HG03571 (cell line): ENCODE measurements at regions not wholly inside any gene's neighbourhood (a gene's known extent, or its start where the extent isn't known, plus 50 kb on each side); places are given as distances from the start of the nearest gene placed in this dataset.
"Not testable (repeated sequence)": the region's sequence is repeated elsewhere in the genome, so short reads cannot be mapped to it uniquely, and the experiment has no call there.

Experiments used
- ATAC-seq: cut with Tn5 transposase; IDR thresholded peaks from one replicate; pipeline ENCODE4 v1.9.1; 2021; ENCODE audit not compliant: unreplicated experiment

GRCh38 chr1:234907940-234908405, 220.7 kb downstream of the TOMM20 start:
- no peak for ATAC-seq

GRCh38 chr1:234907208-234907939, 221.3 kb downstream of the TOMM20 start:
- ATAC-seq, result no peak

- no peak for ATAC-seq
These were observed 222.0 kb downstream of the TOMM20 start for GRCh38 chr1:234906654-234907053.

GRCh38 chr1:234902774-234903547, 225.7 kb downstream of the TOMM20 start:
- ATAC-seq, result no peak

DNA sequence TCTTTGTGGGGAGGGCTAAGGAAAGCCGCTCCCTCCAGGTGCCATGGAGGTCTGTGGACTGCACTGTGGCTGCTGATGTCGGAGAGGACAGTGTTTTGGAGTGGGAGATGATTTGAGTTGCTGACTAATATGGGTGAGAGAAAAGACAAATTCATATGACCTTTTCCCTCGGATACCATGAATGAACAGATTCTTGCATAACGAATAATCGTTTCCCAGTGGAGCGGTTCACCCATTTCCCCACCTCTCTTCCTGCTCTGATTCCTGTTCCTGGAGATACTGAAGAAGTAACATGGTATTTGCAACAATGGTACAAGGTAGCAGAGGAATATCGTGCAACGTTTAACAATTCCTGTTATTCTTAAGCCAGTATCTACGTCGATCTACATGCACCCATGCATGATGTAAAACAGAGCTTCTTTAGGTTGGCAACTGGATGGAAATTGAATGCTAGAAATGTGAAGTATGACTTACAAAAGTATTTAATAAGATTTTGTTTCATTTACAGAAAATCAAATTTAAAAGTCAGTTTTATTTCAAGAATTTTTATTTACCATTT, 227.1 kb downstream of the TOMM20 start:
- no peak for ATAC-seq

- no peak for ATAC-seq
These were observed 228.0 kb downstream of the TOMM20 start for GRCh38 chr1:234900595-234900994.

- ATAC-seq, result no peak
These were observed 228.9 kb downstream of the TOMM20 start for GRCh38 chr1:234899730-234900072.

DNA sequence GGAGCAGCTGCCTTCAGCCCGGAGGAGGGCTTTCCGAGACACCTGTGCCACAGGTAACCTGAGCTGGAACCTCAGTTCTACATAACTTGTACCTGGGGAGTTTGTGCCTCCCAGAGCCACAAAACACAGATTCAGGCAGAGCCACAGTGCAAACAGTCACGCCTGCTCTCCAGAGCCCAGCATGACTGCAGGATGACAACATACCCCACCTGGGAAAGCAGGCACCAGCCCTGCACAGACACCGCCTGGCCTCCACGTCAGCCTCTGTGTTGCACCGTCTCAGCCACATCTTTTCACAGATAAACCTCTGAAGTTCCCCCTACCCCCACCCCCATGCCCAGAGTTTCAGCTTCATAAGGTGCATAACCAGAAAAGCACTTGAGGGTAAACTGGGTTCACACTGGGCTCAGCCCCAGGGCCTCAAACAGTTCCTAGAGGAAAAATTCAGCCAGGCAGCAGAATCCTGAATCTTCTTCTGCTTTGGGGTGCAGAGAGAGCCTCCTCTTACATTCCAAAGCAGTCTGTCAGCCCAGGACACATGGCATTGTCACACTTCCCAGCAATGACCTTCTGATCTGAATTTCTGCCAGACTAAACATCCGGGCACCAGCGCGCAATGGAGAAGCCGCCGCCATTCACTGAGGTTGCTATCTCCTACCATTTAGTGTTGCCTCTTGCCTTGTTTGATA, 229.5 kb downstream of the TOMM20 start:
- ATAC-seq, result no peak

DNA sequence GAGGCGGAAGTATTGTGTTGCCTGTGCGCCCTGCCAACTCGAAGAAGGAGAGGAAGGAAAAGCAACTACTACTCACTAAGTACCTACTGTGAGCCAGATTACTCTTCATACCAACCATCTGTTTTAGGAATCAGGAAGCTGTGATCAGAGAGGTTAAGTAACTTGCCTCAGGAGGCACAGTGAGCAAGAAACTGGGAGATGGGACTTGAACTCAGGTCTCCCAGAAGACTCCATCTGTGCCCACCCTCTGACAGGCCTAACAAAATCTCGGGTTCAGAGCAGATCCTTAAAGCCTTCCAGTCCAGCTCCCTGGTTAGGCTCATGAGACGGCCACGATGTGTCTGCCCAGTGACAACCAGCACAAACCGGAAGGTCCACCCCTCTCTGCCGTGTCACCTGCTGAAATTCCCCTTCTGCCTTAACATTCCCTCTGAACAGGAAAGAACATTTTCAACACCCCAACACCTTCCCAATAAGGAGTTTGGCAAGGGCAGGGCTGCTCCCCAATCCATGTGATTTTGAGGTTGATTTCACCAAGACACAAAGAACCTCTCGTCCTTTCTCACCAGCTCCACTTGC, 230.1 kb downstream of the TOMM20 start:
- ATAC-seq, result no peak

DNA sequence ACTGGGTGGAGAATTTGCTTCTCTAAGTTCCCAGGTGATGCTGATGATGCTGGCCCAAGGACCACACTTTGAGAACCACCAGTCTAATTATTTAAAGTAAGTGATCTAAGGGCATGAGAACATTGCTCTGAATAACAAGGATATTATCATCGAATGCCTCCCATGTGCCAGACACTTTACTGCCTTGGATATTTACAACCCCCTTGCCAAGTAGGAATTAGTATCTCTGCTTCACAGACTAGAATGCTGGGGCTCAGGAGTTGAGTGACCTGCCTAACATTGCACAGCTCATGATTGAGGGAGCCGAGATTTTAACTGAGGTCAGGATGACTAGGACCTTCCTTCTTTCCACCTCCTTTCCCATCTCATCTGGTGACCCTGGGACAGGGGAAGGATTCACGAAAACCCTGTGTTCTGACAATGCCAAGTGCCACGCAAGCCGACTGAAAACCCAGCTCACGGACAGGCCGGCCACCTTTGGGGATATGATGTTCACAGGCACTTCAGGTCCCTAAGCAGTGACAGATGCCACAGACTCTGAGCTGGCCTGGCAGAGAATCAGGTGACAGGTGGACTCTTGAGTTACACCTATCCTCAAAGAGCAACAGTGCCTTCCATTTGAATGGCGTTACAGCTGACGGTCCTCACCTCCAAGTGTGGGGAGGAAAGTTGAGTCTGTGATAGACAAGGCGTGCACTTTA, 230.7 kb downstream of the TOMM20 start:
- ATAC-seq, result no peak

DNA sequence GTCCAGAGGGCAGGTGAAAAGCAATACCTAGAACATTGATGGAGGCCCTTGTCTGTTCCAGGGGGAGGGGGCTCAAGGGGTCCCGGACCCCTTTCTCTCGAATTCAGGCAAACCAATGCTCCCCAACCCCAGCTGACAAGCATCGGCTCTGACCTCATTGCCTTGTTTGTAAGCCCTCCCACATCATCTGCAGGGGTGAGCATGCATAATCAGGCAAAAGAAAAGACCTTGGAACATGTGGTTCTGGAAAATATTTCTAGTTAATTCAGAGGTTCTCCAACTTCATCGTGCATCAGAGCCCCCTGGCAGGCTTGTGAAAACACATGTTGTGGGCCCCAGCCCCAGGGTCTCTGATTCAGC, 231.3 kb downstream of the TOMM20 start:
- no peak for ATAC-seq

DNA sequence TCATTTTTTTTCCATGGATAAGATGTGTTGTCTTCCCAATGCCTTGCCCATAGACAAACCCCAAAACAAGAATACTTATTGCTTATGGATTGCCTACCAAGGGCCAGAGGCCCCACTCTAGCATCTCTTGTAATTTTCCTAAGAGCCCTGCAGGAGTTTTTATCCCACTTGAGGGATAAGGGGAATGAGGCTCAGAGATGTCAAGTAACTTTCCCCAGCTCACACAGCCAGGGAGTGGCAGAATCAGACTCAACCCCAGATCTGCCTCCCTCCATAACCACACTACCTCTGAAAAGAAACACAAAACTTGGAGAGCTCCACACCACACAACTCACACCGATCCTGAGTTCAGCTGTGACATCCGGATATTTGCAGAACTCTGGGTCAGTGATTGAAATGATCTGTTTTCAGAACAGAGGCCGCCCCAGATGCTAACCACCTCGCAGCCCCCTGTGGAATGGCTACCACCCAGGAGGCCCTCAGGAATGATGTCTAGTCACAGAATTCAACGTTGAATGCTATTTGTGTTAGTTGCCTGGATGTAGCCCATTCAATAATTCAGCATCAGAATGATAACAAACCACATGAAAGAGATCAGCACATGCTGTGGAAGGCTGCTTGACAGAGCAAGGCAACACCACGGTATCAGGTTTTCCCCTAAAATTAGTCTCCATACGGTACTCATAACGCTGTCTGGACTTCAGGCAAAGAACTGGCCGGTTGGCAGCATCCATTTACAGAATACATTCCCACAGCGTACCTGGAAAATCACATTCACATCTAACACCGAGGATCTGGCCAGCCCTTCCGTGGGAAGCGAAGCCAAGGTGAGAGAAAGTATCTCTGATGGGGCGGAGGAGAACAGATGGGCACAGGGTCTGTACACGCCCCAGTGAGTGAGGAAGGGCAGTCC, 231.9 kb downstream of the TOMM20 start:
- no peak for ATAC-seq

GRCh38 chr1:234893725-234894630, 234.7 kb downstream of the TOMM20 start:
- no peak for ATAC-seq

DNA sequence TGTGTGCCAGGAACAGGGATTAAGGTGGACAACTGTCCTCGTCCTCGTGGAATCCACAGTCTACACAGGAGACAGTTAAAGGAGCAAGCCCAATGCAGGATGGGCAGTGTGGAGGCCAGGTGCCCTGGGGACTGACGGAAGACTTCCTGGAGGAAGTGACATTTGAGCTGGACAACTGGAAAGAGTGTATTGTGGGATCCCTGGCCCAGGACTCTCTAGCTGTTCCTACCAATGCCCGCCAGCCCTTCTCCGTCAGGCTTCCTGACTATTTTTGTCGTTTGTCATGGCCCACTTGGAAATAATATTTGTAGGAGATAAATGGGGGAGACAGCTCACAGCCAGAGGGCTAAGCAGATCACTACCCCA, 235.3 kb downstream of the TOMM20 start:
- no peak for ATAC-seq

GRCh38 chr1:234892642-234893041, 236.0 kb downstream of the TOMM20 start:
- ATAC-seq, result no peak

DNA sequence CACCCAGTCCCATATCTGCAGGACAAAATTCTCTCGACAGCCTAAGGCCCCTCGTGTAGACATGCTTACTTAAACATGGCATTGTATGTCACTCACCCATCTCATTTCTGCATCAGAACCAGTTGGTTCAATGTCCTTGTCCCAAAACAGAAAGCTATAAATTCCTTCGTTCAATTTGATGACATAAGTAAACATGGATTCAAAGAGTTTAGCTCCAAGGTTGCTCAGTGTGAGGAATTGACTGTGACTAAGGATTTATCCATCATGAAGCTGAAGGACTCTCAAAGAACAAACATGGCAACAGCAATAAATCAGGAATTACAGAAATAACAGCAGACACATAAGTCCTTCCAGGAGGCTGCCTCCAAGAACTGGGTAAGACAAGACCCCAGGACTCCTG, 237.2 kb downstream of the TOMM20 start:
- ATAC-seq, result no peak

- ATAC-seq, result no peak
These were observed 239.0 kb downstream of the TOMM20 start for GRCh38 chr1:234889643-234890042.

DNA sequence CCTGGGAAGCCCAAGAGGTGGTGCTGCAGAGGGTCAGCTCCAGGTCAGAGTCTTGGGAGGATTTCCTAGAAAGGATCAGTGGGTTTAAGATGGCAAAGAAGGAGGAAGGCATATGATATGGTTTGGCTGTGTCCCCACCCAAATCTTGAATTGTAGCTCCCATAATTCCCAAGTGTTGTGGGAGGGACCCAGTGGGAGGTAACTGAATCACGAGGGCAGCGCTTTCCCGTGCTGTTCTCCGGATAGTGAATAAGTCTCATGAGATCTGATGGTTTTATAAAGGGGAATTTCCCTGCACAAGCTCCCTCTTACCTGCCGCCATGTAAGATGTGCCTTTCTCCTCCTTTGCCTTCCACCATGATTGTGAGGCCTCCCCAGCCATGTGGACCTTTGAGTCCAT, 240.4 kb downstream of the TOMM20 start:
- ATAC-seq, result not testable (repeated sequence)
